ENCODE measurements at regions not wholly inside any gene's neighbourhood (a gene's known extent, or its start where the extent isn't known, plus 50 kb on each side); places are given as distances from the start of the nearest gene placed in this dataset.

- TF ChIP-seq HINFP (CRISPR knock-in tag; IDR thresholded peaks at IDR 0.05; ENCODE audit: low read depth) (no peak), KMT2A (CRISPR knock-in tag; IDR thresholded peaks at IDR 0.05) (no peak), PHF21A (CRISPR knock-in tag; IDR thresholded peaks at IDR 0.05) (0 out of 2 replicates have a peak, but pooled peaks have one; percentile 50), ZNF577 (CRISPR knock-in tag; IDR thresholded peaks at IDR 0.05; ENCODE audit: borderline replicate concordance, low read depth) (no peak), ZBTB39 (CRISPR knock-in tag; IDR thresholded peaks at IDR 0.05) (no peak), AGO1 (IDR thresholded peaks at IDR 0.05; ENCODE audit: low read depth, low read length, poor library complexity, severe bottlenecking) (no peak), HMG20B (CRISPR knock-in tag; conservative IDR thresholded peaks at IDR 0.05) (no peak), KLF16 (CRISPR knock-in tag; IDR thresholded peaks at IDR 0.05) (peak in 1 of 2 experiments; percentile 44; a peak in 1 of 4 replicates), ZMAT3 (CRISPR knock-in tag; conservative IDR thresholded peaks at IDR 0.05) (no peak), ZMYM2 (CRISPR knock-in tag; IDR thresholded peaks at IDR 0.05) (no peak), PRDM4 (CRISPR knock-in tag; IDR thresholded peaks at IDR 0.05; ENCODE audit: borderline replicate concordance) (no peak), ZNF547 (CRISPR knock-in tag; IDR thresholded peaks at IDR 0.05) (no peak), TFDP1 (CRISPR knock-in tag; IDR thresholded peaks at IDR 0.05; ENCODE audit: borderline replicate concordance) (no peak), ZNF678 (CRISPR knock-in tag; IDR thresholded peaks at IDR 0.05) (no peak), PBX2 (CRISPR knock-in tag; IDR thresholded peaks at IDR 0.05) (no peak), SMARCC2 (IDR thresholded peaks at IDR 0.05) (no peak), TEAD3 (CRISPR knock-in tag; optimal IDR thresholded peaks at IDR 0.05; ENCODE audit: borderline replicate concordance) (peak; percentile 21), ISX (CRISPR knock-in tag; conservative IDR thresholded peaks at IDR 0.05) (no peak), ZNF17 (CRISPR knock-in tag; IDR thresholded peaks at IDR 0.05) (no peak), ZNF772 (CRISPR knock-in tag; IDR thresholded peaks at IDR 0.05) (no peak), FOXO1 (CRISPR knock-in tag; IDR thresholded peaks at IDR 0.05) (peak; percentile 85), HIC2 (CRISPR knock-in tag; IDR thresholded peaks at IDR 0.05; ENCODE audit: low read depth) (no peak)
Measured at GRCh38 chr2:65482971-65483370, 50.6 kb upstream of the SPRED2 start (continued).
